Breast epithelium (tissue), 4 donors: ENCODE measurements at regions not wholly inside any gene's neighbourhood (a gene's known extent, or its start where the extent isn't known, plus 50 kb on each side); places are given as distances from the start of the nearest gene placed in this dataset.

ENCODE experiments used
- DNase-seq, 2 donors: peaks; one replicate each; pipeline ENCODE4 v3.0.0-alpha.2; 2019; ENCODE audit warnings: low spot score in 2 of 2
- H3K27ac ChIP-seq, 2 donors: fragments of 200-600 bp; sonication (generic) in 1 of 2; one replicate each; pipeline ENCODE4 v1.5.1; 2016 to 2019; ENCODE audit warnings: mild to moderate bottlenecking in 1 of 2
- H3K27me3 ChIP-seq, 2 donors: fragments of 200-600 bp; sonication (generic) in 1 of 2; one replicate each; pipeline versions ENCODE4 v1.5.1 to v1.6.0; 2017 to 2019; ENCODE audit warnings: control low read depth in 1 of 2, mild to moderate bottlenecking in 1 of 2
- H3K36me3 ChIP-seq: fragments of 200-600 bp; one replicate; pipeline ENCODE4 v1.5.1; 2019
- H3K4me1 ChIP-seq, 2 donors: fragments of 200-600 bp; sonication (generic); one replicate each; pipeline ENCODE4 v1.5.1; 2016 to 2019; ENCODE audit warnings: control low read depth in 1 of 2
- H3K4me3 ChIP-seq, 3 donors: fragments of 200-600 bp; sonication (generic); 1 replicate in 2 of 3; 2 replicates in 1 of 3; pipeline ENCODE4 v1.5.1; 2016 to 2019; ENCODE audit warnings: mild to moderate bottlenecking in 3 of 3, moderate library complexity in 2 of 3
- H3K9me3 ChIP-seq, 2 donors: fragments of 200-600 bp; sonication (generic) in 1 of 2; one replicate each; pipeline ENCODE4 v1.5.1; 2016 to 2019; ENCODE audit warnings: control low read depth in 1 of 2
- POLR2A ChIP-seq: fragments of 450-650 bp; IDR thresholded peaks from one replicate; pipeline ENCODE4 v1.6.1; 2016; ENCODE audit warnings: antibody characterized with exemption, mild to moderate bottlenecking, moderate library complexity
- POLR2AphosphoS5 ChIP-seq, 3 donors: sonication (generic); formaldehyde crosslinking; IDR thresholded peaks; one replicate each; pipeline ENCODE4 v1.6.1; 2017; ENCODE audit warnings: antibody characterized with exemption in 3 of 3
- intact Hi-C: fragments of 100-400 bp; cut with DNase I; formaldehyde crosslinking; loops from one replicate; pipeline ENCODE4 v1.15.1; 2023; ENCODE audit warnings: low total_unique reads
- TF ChIP-seq, protein P1 (sequence below), 3 donors: fragments of 450-650 bp; IDR thresholded peaks; one replicate each; pipeline ENCODE4 v1.5.1; 2016 to 2017; ENCODE audit warnings: antibody characterized with exemption in 3 of 3, mild to moderate bottlenecking in 3 of 3, moderate library complexity in 3 of 3

DNA sequence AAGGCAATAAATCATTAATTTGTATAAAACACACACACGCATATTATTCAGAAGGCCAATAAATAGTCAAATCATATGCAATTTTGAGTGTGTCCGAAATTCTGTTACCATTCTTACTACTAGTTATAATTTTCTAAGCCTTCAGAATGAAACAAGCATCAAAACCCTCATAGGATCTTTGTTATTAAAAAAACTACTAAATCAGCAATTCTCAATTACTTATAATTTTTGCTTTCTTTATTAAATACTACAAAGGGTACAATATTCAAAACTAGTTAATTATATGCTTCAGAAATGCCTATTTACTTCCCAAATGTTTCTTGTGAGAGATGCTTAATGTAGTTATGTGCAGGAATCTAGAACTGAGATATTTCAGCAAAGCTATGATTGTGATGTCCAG, 413.1 kb upstream of the KIF2B start:
- no peaks in the 10 kb centered on the region for H3K4me1 ChIP-seq
- intact Hi-C loops = no loop called here
- H3K9me3 ChIP-seq = peaks cover 2 to 13% of the 10 kb centered on the region in 2 donors
- H3K36me3 ChIP-seq = no peaks in the 10 kb centered on the region
- H3K27ac ChIP-seq = no peak overlapping the region
- TF ChIP-seq POLR2AphosphoS5 (IDR thresholded peaks at IDR 0.05) (no peak), POLR2A (no peak)
- TF ChIP-seq, protein P1, sequence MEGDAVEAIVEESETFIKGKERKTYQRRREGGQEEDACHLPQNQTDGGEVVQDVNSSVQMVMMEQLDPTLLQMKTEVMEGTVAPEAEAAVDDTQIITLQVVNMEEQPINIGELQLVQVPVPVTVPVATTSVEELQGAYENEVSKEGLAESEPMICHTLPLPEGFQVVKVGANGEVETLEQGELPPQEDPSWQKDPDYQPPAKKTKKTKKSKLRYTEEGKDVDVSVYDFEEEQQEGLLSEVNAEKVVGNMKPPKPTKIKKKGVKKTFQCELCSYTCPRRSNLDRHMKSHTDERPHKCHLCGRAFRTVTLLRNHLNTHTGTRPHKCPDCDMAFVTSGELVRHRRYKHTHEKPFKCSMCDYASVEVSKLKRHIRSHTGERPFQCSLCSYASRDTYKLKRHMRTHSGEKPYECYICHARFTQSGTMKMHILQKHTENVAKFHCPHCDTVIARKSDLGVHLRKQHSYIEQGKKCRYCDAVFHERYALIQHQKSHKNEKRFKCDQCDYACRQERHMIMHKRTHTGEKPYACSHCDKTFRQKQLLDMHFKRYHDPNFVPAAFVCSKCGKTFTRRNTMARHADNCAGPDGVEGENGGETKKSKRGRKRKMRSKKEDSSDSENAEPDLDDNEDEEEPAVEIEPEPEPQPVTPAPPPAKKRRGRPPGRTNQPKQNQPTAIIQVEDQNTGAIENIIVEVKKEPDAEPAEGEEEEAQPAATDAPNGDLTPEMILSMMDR (IDR thresholded peaks at IDR 0.05) = no peak
- no peaks in the 10 kb centered on the region for H3K27me3 ChIP-seq
- no peak for DNase-seq
- no peak overlapping the region for H3K4me3 ChIP-seq

DNA sequence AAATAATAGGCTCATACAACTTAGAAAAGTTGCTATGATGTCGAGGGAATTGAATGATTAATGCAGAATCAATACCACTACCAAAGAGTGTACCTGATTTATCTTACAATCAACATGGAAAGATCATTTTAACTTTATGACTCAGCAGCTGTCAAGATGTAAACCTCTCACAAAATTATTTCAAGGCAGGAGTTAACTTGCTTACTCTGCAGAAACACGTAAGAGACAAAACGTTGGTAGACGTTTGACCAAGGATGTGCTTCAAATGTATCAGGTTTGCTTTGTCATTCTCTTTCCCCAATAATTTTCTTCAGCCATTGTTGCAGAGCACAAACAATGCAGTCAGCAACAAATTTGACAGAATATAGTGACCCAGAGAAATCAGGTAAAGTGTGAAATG, 415.8 kb upstream of the KIF2B start:
- no peak overlapping the region for H3K4me3 ChIP-seq
- no peaks in the 10 kb centered on the region for H3K27me3 ChIP-seq
- no peak overlapping the region for H3K27ac ChIP-seq
- no peak for DNase-seq
- intact Hi-C loops = no loop called here
- H3K4me1 ChIP-seq = no peaks in the 10 kb centered on the region
- peaks cover 3 to 18% of the 10 kb centered on the region in 2 donors for H3K9me3 ChIP-seq
- no peak for TF ChIP-seq POLR2A
- no peak for TF ChIP-seq POLR2AphosphoS5 (IDR thresholded peaks at IDR 0.05)
- TF ChIP-seq, protein P1 (IDR thresholded peaks at IDR 0.05) = no peak
- H3K36me3 ChIP-seq = no peaks in the 10 kb centered on the region

DNA sequence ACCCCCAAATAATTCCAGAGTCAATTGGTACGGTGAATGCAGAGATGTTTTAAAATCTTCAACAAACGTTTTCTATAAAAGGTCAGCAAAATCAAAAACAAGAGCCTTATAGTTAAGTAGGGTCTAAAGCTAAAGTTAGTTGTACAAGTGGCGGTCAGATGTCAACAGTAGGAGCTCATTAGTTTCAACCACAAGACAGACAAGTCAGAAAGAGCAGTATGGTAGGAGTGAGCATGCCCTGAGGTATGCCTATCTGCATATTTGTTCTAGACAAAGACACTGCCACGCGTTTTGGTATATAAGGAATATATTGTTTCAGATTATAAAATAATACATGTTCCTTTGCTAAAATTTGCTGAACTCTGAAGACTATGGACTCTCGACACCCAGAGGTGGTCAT, 431.5 kb upstream of the KIF2B start:
- H3K4me3 ChIP-seq = no peak overlapping the region
- H3K27me3 ChIP-seq = no peaks in the 10 kb centered on the region
- no peaks in the 10 kb centered on the region for H3K9me3 ChIP-seq
- no peaks in the 10 kb centered on the region for H3K4me1 ChIP-seq
- no peak for DNase-seq
- H3K36me3 ChIP-seq = no peaks in the 10 kb centered on the region
- H3K27ac ChIP-seq = no peak overlapping the region
- intact Hi-C loops = no loop called here
- TF ChIP-seq POLR2AphosphoS5 (IDR thresholded peaks at IDR 0.05) (no peak), POLR2A (no peak)
- TF ChIP-seq, protein P1 (IDR thresholded peaks at IDR 0.05) = no peak

GRCh38 chr17:53390575-53390974, 432.2 kb upstream of the KIF2B start:
- Histone ChIP-seq H3K36me3 (no peaks in the 10 kb centered on the region), H3K27me3 (no peaks in the 10 kb centered on the region), H3K27ac (no peak overlapping the region), H3K4me1 (no peaks in the 10 kb centered on the region), H3K9me3 (no peaks in the 10 kb centered on the region), H3K4me3 (no peak overlapping the region)
- intact Hi-C loops = no loop called here
- TF ChIP-seq POLR2AphosphoS5 (IDR thresholded peaks at IDR 0.05) (no peak), POLR2A (no peak)
- TF ChIP-seq, protein P1 (IDR thresholded peaks at IDR 0.05) = no peak
- DNase-seq = no peak

- TF ChIP-seq, protein P1 (IDR thresholded peaks at IDR 0.05) = no peak
- no peak for TF ChIP-seq POLR2A
- no peak for TF ChIP-seq POLR2AphosphoS5 (IDR thresholded peaks at IDR 0.05)
- Histone ChIP-seq H3K4me3 (no peak overlapping the region), H3K36me3 (no peaks in the 10 kb centered on the region), H3K4me1 (no peaks in the 10 kb centered on the region), H3K27ac (no peak overlapping the region), H3K27me3 (no peaks in the 10 kb centered on the region), H3K9me3 (no peaks in the 10 kb centered on the region)
- DNase-seq = no peak
- intact Hi-C loops = no loop called here
Measured at GRCh38 chr17:53387745-53388144, 435.0 kb upstream of the KIF2B start.
